Mesenchymal stem cell (in vitro differentiated cells and primary cell): ENCODE measurements at regions not wholly inside any gene's neighbourhood (a gene's known extent, or its start where the extent isn't known, plus 50 kb on each side); places are given as distances from the start of the nearest gene placed in this dataset.

Experiments used
- DNase-seq: peaks from one replicate; pipeline ENCODE4 v3.0.0-alpha.2; 2013
- H2AFZ ChIP-seq: one replicate; pipeline ENCODE4 v1.6.1; 2013; ENCODE audit warnings: low read depth, mild to moderate bottlenecking, control low read depth, inconsistent platforms, low read length, moderate library complexity
- H2AK5ac ChIP-seq: 2 replicates; pipeline ENCODE4 v1.6.1; 2013; ENCODE audit warnings: low read length, moderate library complexity, mild to moderate bottlenecking, inconsistent platforms; ENCODE audit not compliant: severe bottlenecking
- H2BK120ac ChIP-seq: one replicate; pipeline ENCODE4 v1.6.1; 2013; ENCODE audit warnings: low read depth, mild to moderate bottlenecking, inconsistent platforms, low read length, moderate library complexity
- H2BK12ac ChIP-seq, 2 experiments: one replicate each; pipeline ENCODE4 v1.6.1; 2013; ENCODE audit warnings: inconsistent platforms in 2 of 2, low read length in 2 of 2, mild to moderate bottlenecking in 2 of 2, moderate library complexity in 2 of 2, control low read depth in 1 of 2
- H2BK15ac ChIP-seq: one replicate; pipeline ENCODE4 v1.6.1; 2013; ENCODE audit warnings: mild to moderate bottlenecking, low read depth, inconsistent platforms; ENCODE audit not compliant: poor library complexity, severe bottlenecking
- H2BK5ac ChIP-seq: 2 replicates; pipeline ENCODE4 v1.6.1; 2013; ENCODE audit warnings: low read depth, mild to moderate bottlenecking, low read length, control low read depth, inconsistent platforms; ENCODE audit not compliant: poor library complexity, severe bottlenecking
- H3K14ac ChIP-seq, 2 experiments: one replicate each; pipeline ENCODE4 v1.6.1; 2013; ENCODE audit warnings: inconsistent platforms in 2 of 2, low read length in 2 of 2, control low read depth in 1 of 2, mild to moderate bottlenecking in 1 of 2, moderate library complexity in 1 of 2
- H3K18ac ChIP-seq, 2 experiments: one replicate each; pipeline ENCODE4 v1.6.1; 2013; ENCODE audit warnings: inconsistent platforms in 2 of 2, low read length in 2 of 2, control low read depth in 1 of 2, low read depth in 1 of 2, mild to moderate bottlenecking in 1 of 2
- H3K23ac ChIP-seq, 2 experiments: one replicate each; pipeline ENCODE4 v1.6.1; 2013; ENCODE audit warnings: inconsistent platforms in 2 of 2, low read length in 2 of 2, mild to moderate bottlenecking in 2 of 2, moderate library complexity in 2 of 2, control low read depth in 1 of 2
- H3K27ac ChIP-seq: 2 replicates; pipeline ENCODE4 v1.5.1; 2013; ENCODE audit warnings: mild to moderate bottlenecking, moderate library complexity, low read length, control low read depth, inconsistent platforms; ENCODE audit not compliant: poor library complexity, severe bottlenecking
- H3K27me3 ChIP-seq, 2 experiments: 2 replicates each; pipeline versions ENCODE4 v1.6.1 to v1.7.0; 2013; ENCODE audit warnings: low read length in 2 of 2, mild to moderate bottlenecking in 2 of 2, moderate library complexity in 2 of 2, control low read depth in 1 of 2, inconsistent platforms in 1 of 2; ENCODE audit not compliant: control insufficient read depth in 1 of 2, insufficient read depth in 1 of 2
- H3K36me3 ChIP-seq, 2 experiments: 2 replicates each; pipeline versions ENCODE4 v1.6.1 to v1.7.0; 2013; ENCODE audit warnings: low read length in 2 of 2, control low read depth in 1 of 2, inconsistent platforms in 1 of 2, low read depth in 1 of 2, mild to moderate bottlenecking in 1 of 2; ENCODE audit not compliant: insufficient read depth in 2 of 2, control insufficient read depth in 1 of 2
- H3K4ac ChIP-seq, 2 experiments: one replicate each; pipeline ENCODE4 v1.6.1; 2013; ENCODE audit warnings: inconsistent platforms in 2 of 2, low read length in 2 of 2, mild to moderate bottlenecking in 2 of 2, moderate library complexity in 2 of 2, control low read depth in 1 of 2, low read depth in 1 of 2
- H3K4me1 ChIP-seq: 2 replicates; pipeline ENCODE4 v1.6.1; 2013; ENCODE audit warnings: low read depth, low read length, control low read depth; ENCODE audit not compliant: control insufficient read depth, insufficient read depth
- H3K4me2 ChIP-seq: 2 replicates; pipeline ENCODE4 v1.6.1; 2013; ENCODE audit warnings: low read length, mild to moderate bottlenecking, inconsistent platforms; ENCODE audit not compliant: poor library complexity, severe bottlenecking
- H3K4me3 ChIP-seq, 2 experiments: 2 replicates each; pipeline versions ENCODE4 v1.5.1 to v1.7.0; 2013; ENCODE audit warnings: low read length in 2 of 2, mild to moderate bottlenecking in 2 of 2, control low read depth in 1 of 2, low read depth in 1 of 2; ENCODE audit not compliant: insufficient read depth in 1 of 2
- H3K79me1 ChIP-seq: replicated peaks from 2 replicates; pipeline ENCODE4 v1.6.1; 2013; ENCODE audit warnings: mild to moderate bottlenecking, control low read depth, low read length, inconsistent platforms; ENCODE audit not compliant: poor library complexity, severe bottlenecking
- H3K9ac ChIP-seq: 2 replicates; pipeline ENCODE4 v1.7.0; 2013; ENCODE audit warnings: mild to moderate bottlenecking, low read length, moderate library complexity
- H3K9me3 ChIP-seq: 2 replicates; pipeline ENCODE4 v1.7.0; 2013; ENCODE audit warnings: mild to moderate bottlenecking, low read length; ENCODE audit not compliant: control insufficient read depth
- H4K8ac ChIP-seq: one replicate; pipeline ENCODE4 v1.6.1; 2013; ENCODE audit warnings: inconsistent platforms, mild to moderate bottlenecking, low read length, moderate library complexity
- H4K91ac ChIP-seq: one replicate; pipeline ENCODE4 v1.6.1; 2013; ENCODE audit warnings: mild to moderate bottlenecking, low read length, inconsistent platforms
- WGBS: methylation state at CpG from one replicate; pipeline ENCODE4 v1.1.7; 2013; ENCODE audit warnings: mixed read lengths; 5-methylcytosine and 5-hydroxymethylcytosine counted together

GRCh38 chr1:13947658-13948057, 247.7 kb downstream of the PRDM2 start:
- 93% methylated on average over 6 of the region's 7 CpGs for WGBS
- no peak overlapping the region for H3K4me2 ChIP-seq
- no peak overlapping the region for H2BK120ac ChIP-seq
- no peaks in the 10 kb centered on the region for H3K36me3 ChIP-seq
- no peak overlapping the region for H3K14ac ChIP-seq
- no peak overlapping the region for H3K9ac ChIP-seq
- no peak overlapping the region for H2AFZ ChIP-seq
- no peak overlapping the region for H3K27ac ChIP-seq
- no peak for DNase-seq
- H2BK15ac ChIP-seq = no peak overlapping the region
- H3K4ac ChIP-seq = no peak overlapping the region
- no peak overlapping the region for H2AK5ac ChIP-seq
- peaks cover 7% of the 10 kb centered on the region for H3K9me3 ChIP-seq
- H3K4me3 ChIP-seq = no peak overlapping the region
- no peak overlapping the region for H3K18ac ChIP-seq
- no peak overlapping the region for H4K91ac ChIP-seq
- no peaks in the 10 kb centered on the region for H3K79me1 ChIP-seq
- H3K27me3 ChIP-seq = no peaks in the 10 kb centered on the region
- H2BK5ac ChIP-seq = no peak overlapping the region
- H2BK12ac ChIP-seq = no peak overlapping the region
- no peak overlapping the region for H3K23ac ChIP-seq
- no peaks in the 10 kb centered on the region for H3K4me1 ChIP-seq
- no peak overlapping the region for H4K8ac ChIP-seq

DNA sequence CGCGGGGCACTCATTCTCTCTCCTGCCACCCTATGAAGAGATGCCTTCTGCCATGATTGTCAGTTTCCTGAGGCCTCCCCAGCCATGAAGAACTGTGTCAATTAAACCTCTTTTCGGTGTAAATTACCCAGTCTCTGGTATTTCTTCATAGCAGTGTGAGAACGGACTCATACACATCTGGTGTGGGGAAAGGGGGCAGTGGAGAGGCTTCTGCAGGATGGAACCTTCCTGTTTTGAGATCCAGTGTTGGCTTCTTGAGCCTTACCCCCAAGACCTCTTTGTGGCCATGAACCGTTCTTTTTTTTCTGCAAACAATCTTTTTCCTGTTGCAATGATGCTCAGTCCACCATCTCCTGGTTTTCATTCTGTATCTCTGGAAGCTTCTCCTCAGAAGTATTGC, 248.4 kb downstream of the PRDM2 start:
- H3K36me3 ChIP-seq = no peaks in the 10 kb centered on the region
- peak overlapping the region; percentile 83 for H3K9ac ChIP-seq
- no peak overlapping the region for H3K4me2 ChIP-seq
- no peaks in the 10 kb centered on the region for H3K27me3 ChIP-seq
- no peak overlapping the region for H2BK15ac ChIP-seq
- no peak overlapping the region for H3K4ac ChIP-seq
- H4K8ac ChIP-seq = no peak overlapping the region
- H3K4me1 ChIP-seq = no peaks in the 10 kb centered on the region
- no peak overlapping the region for H4K91ac ChIP-seq
- no peak overlapping the region for H2BK5ac ChIP-seq
- no peaks in the 10 kb centered on the region for H3K79me1 ChIP-seq
- no peak overlapping the region for H3K27ac ChIP-seq
- H2AK5ac ChIP-seq = no peak overlapping the region
- H2BK12ac ChIP-seq = no peak overlapping the region
- no peak for DNase-seq
- 81% methylated on average over 5 of the region's 5 CpGs for WGBS
- H3K4me3 ChIP-seq = no peak overlapping the region
- no peak overlapping the region for H3K23ac ChIP-seq
- H3K18ac ChIP-seq = no peak overlapping the region
- no peak overlapping the region for H2AFZ ChIP-seq
- no peak overlapping the region for H3K14ac ChIP-seq
- H3K9me3 ChIP-seq = peaks cover under 1% of the 10 kb centered on the region
- no peak overlapping the region for H2BK120ac ChIP-seq

GRCh38 chr1:13948888-13949391, 249.0 kb downstream of the PRDM2 start:
- Histone ChIP-seq H2AK5ac (no peak overlapping the region), H2BK12ac (no peak overlapping the region), H3K27ac (no peak overlapping the region), H2BK15ac (no peak overlapping the region), H4K8ac (no peak overlapping the region), H3K4me1 (no peaks in the 10 kb centered on the region), H3K27me3 (no peaks in the 10 kb centered on the region), H2AFZ (no peak overlapping the region), H3K9me3 (no peaks in the 10 kb centered on the region), H2BK5ac (no peak overlapping the region), H4K91ac (no peak overlapping the region), H3K4me3 (no peak overlapping the region), H3K4me2 (no peak overlapping the region), H2BK120ac (no peak overlapping the region), H3K14ac (no peak overlapping the region), H3K9ac (peak overlapping the region; percentile 83), H3K36me3 (no peaks in the 10 kb centered on the region), H3K4ac (no peak overlapping the region), H3K79me1 (no peaks in the 10 kb centered on the region), H3K23ac (no peak overlapping the region), H3K18ac (no peak overlapping the region)
- no peak for DNase-seq
- WGBS = 57% methylated on average over 6 of the region's 6 CpGs

- Histone ChIP-seq H3K14ac (no peak overlapping the region), H2AFZ (no peak overlapping the region), H3K4me3 (no peak overlapping the region), H2BK12ac (no peak overlapping the region), H4K8ac (no peak overlapping the region), H3K79me1 (no peaks in the 10 kb centered on the region), H3K4me1 (no peaks in the 10 kb centered on the region), H3K4me2 (no peak overlapping the region), H3K9me3 (no peaks in the 10 kb centered on the region), H2BK15ac (no peak overlapping the region), H4K91ac (no peak overlapping the region), H3K27ac (no peak overlapping the region), H2AK5ac (no peak overlapping the region), H3K4ac (no peak overlapping the region), H3K18ac (no peak overlapping the region), H3K36me3 (no peaks in the 10 kb centered on the region), H3K23ac (no peak overlapping the region), H3K27me3 (no peaks in the 10 kb centered on the region), H2BK120ac (no peak overlapping the region), H3K9ac (peak overlapping the region; percentile 83), H2BK5ac (no peak overlapping the region)
- DNase-seq = no peak
- no CpG with 5 or more reads among the region's 4 CpGs for WGBS
Observed at GRCh38 chr1:13949546-13949945, 249.6 kb downstream of the PRDM2 start.
